Retinal pigment epithelial cell (primary cell): ENCODE measurements at regions not wholly inside any gene's neighbourhood (a gene's known extent, or its start where the extent isn't known, plus 50 kb on each side); places are given as distances from the start of the nearest gene placed in this dataset.
"Not testable (repeated sequence)": the region's sequence is repeated elsewhere in the genome, so short reads cannot be mapped to it uniquely, and the experiment has no call there.

Experiments
- DNase-seq: peaks from one replicate; pipeline ENCODE4 v3.0.0-alpha.2; 2010; ENCODE audit warnings: low read depth
- H3K4me3 ChIP-seq: 2 replicates; pipeline ENCODE4 v1.5.1; 2011; ENCODE audit warnings: mild to moderate bottlenecking, low read length, control low read depth, moderate library complexity
- CTCF ChIP-seq: conservative IDR thresholded peaks from 2 replicates; pipeline ENCODE4 v1.5.1; 2011; ENCODE audit warnings: low read depth, low read length, control low read depth, inconsistent platforms

GRCh38 chr7:159209429-159209828, 64.8 kb upstream of the VIPR2 start:
- no peak for TF ChIP-seq CTCF
- H3K4me3 ChIP-seq = no peak overlapping the region
- DNase-seq = no peak

- TF ChIP-seq CTCF = no peak
- DNase-seq = no peak
- no peak overlapping the region for H3K4me3 ChIP-seq
These were observed 63.3 kb upstream of the VIPR2 start for GRCh38 chr7:159207951-159208350.

DNA sequence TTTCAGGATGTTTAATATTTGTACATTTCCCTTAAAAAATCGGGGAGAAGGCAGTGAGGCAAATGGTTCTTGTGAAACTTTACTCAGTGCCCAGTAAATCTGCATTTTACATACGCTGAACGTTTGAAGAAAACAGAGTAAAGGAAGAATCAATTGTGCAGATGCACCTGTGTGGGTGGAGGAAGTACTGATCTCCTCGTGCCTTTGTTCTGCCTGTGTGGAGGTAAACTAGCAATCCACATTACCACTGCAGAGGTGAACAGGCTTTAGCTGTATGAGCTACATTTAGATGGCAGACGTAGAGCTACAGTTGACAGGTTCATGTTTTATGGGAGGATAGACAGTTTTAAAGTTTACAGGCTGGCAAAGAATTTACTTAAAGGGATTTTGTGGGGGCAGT, 62.7 kb upstream of the VIPR2 start:
- DNase-seq = no peak
- H3K4me3 ChIP-seq = no peak overlapping the region
- TF ChIP-seq CTCF = no peak

- H3K4me3 ChIP-seq = no peak overlapping the region
- DNase-seq = no peak
- TF ChIP-seq CTCF = no peak
These were observed 61.2 kb upstream of the VIPR2 start for GRCh38 chr7:159205833-159206232.

GRCh38 chr7:159204664-159205063, 60.0 kb upstream of the VIPR2 start:
- TF ChIP-seq CTCF = no peak
- no peak overlapping the region for H3K4me3 ChIP-seq
- DNase-seq = no peak

GRCh38 chr7:159203253-159203652, 58.6 kb upstream of the VIPR2 start:
- not testable (repeated sequence) for DNase-seq, H3K4me3 ChIP-seq

- H3K4me3 ChIP-seq = no peak overlapping the region
- TF ChIP-seq CTCF = no peak
- no peak for DNase-seq
These were observed 57.2 kb upstream of the VIPR2 start for GRCh38 chr7:159201722-159202330.

- no peak for DNase-seq
- no peak overlapping the region for H3K4me3 ChIP-seq
- TF ChIP-seq CTCF = no peak
These were observed 55.8 kb upstream of the VIPR2 start for GRCh38 chr7:159200421-159200820.
